ENCODE measurements at regions not wholly inside any gene's neighbourhood (a gene's known extent, or its start where the extent isn't known, plus 50 kb on each side); places are given as distances from the start of the nearest gene placed in this dataset.

- Mint-ChIP-seq H3K27ac (no peak overlapping the region), H3K36me3 (no peaks in the 10 kb centered on the region), H3K27me3 (no peaks in the 10 kb centered on the region), H3K9me3 (no peaks in the 10 kb centered on the region), H3K4me1 (ENCODE audit: low read depth in 2 of 2) (peaks cover 0 to 3% of the 10 kb centered on the region in 2 donors), H3K4me3 (no peak overlapping the region)
- ATAC-seq (peak in 1 of 2 donors; percentile 48), DNase-seq (ENCODE audit: low spot score) (no peak)
These were observed 105.7 kb upstream of the PPP2R5A start for GRCh38 chr1:212179394-212180076.

- no peaks in the 10 kb centered on the region for H3K9me3 Mint-ChIP-seq
- no peak overlapping the region for H3K4me3 Mint-ChIP-seq
- peaks cover under 1 to 4% of the 10 kb centered on the region in 2 donors for H3K4me1 Mint-ChIP-seq (ENCODE audit: low read depth in 2 of 2)
- no peaks in the 10 kb centered on the region for H3K27me3 Mint-ChIP-seq
- ATAC-seq (no peak), DNase-seq (ENCODE audit: low spot score) (no peak)
- H3K27ac Mint-ChIP-seq: no peak overlapping the region
- no peaks in the 10 kb centered on the region for H3K36me3 Mint-ChIP-seq
These were observed 104.0 kb upstream of the PPP2R5A start for GRCh38 chr1:212181015-212181882.

GRCh38 chr1:212182171-212182570, 103.0 kb upstream of the PPP2R5A start:
- no peaks in the 10 kb centered on the region for H3K36me3 Mint-ChIP-seq
- H3K4me3 Mint-ChIP-seq: no peak overlapping the region
- peaks cover 9 to 10% of the 10 kb centered on the region in 2 donors for H3K4me1 Mint-ChIP-seq (ENCODE audit: low read depth in 2 of 2)
- no peaks in the 10 kb centered on the region for H3K9me3 Mint-ChIP-seq
- ATAC-seq: no peak
- no peaks in the 10 kb centered on the region for H3K27me3 Mint-ChIP-seq
- H3K27ac Mint-ChIP-seq: no peak overlapping the region
- no peak for DNase-seq (ENCODE audit: low spot score)

- no peaks in the 10 kb centered on the region for H3K36me3 Mint-ChIP-seq
These were observed 102.6 kb upstream of the PPP2R5A start for GRCh38 chr1:212182579-212182978.

GRCh38 chr1:212186427-212187207, 98.6 kb upstream of the PPP2R5A start:
- peak overlapping the region; percentile 65 for H3K4me3 Mint-ChIP-seq
- peaks cover 20 to 23% of the 10 kb centered on the region in 2 donors for H3K4me1 Mint-ChIP-seq (ENCODE audit: low read depth in 2 of 2)
- no peaks in the 10 kb centered on the region for H3K36me3 Mint-ChIP-seq
- ATAC-seq: peak; percentile 82 to 86
- no peak for DNase-seq (ENCODE audit: low spot score)
- no peaks in the 10 kb centered on the region for H3K9me3 Mint-ChIP-seq
- no peaks in the 10 kb centered on the region for H3K27me3 Mint-ChIP-seq
- peak overlapping the region; percentile 18 to 69 for H3K27ac Mint-ChIP-seq

More at GRCh38 chr1:212182579-212182978, 102.6 kb upstream of the PPP2R5A start:
- Mint-ChIP-seq H3K4me1 (ENCODE audit: low read depth in 2 of 2) (peaks cover 9 to 12% of the 10 kb centered on the region in 2 donors), H3K27ac (no peak overlapping the region), H3K4me3 (no peak overlapping the region), H3K9me3 (no peaks in the 10 kb centered on the region), H3K27me3 (no peaks in the 10 kb centered on the region)
- DNase-seq (ENCODE audit: low spot score) (no peak), ATAC-seq (no peak)

- DNase-seq (ENCODE audit: low spot score) (no peak), ATAC-seq (peak; percentile 55 to 60)
- Mint-ChIP-seq H3K36me3 (no peaks in the 10 kb centered on the region), H3K27ac (peak overlapping the region in 1 of 2 donors; percentile 34), H3K27me3 (no peaks in the 10 kb centered on the region), H3K4me3 (peak overlapping the region; percentile 31), H3K4me1 (ENCODE audit: low read depth in 2 of 2) (peaks cover 20 to 23% of the 10 kb centered on the region in 2 donors), H3K9me3 (no peaks in the 10 kb centered on the region)
These were observed 96.4 kb upstream of the PPP2R5A start for GRCh38 chr1:212188599-212189351.

- DNase-seq (ENCODE audit: low spot score) (no peak), ATAC-seq (no peak)
- Mint-ChIP-seq H3K36me3 (peaks cover under 1% of the 10 kb centered on the region), H3K4me1 (ENCODE audit: low read depth in 2 of 2) (peaks cover 20 to 23% of the 10 kb centered on the region in 2 donors), H3K4me3 (no peak overlapping the region), H3K27ac (peak overlapping the region in 1 of 2 donors; percentile 34), H3K9me3 (no peaks in the 10 kb centered on the region), H3K27me3 (no peaks in the 10 kb centered on the region)
These were observed 95.9 kb upstream of the PPP2R5A start for GRCh38 chr1:212189352-212189738.

GRCh38 chr1:212190169-212190568, 95.0 kb upstream of the PPP2R5A start:
- no peak for ATAC-seq

GRCh38 chr1:212192261-212192998, 92.8 kb upstream of the PPP2R5A start:
- no peaks in the 10 kb centered on the region for H3K9me3 Mint-ChIP-seq
- peaks cover 7% of the 10 kb centered on the region for H3K36me3 Mint-ChIP-seq
- no peak overlapping the region for H3K4me3 Mint-ChIP-seq
- ATAC-seq (no peak), DNase-seq (ENCODE audit: low spot score) (no peak)
- peaks cover 12 to 14% of the 10 kb centered on the region in 2 donors for H3K4me1 Mint-ChIP-seq (ENCODE audit: low read depth in 2 of 2)
- no peak overlapping the region for H3K27ac Mint-ChIP-seq
- H3K27me3 Mint-ChIP-seq: no peaks in the 10 kb centered on the region

More at GRCh38 chr1:212190169-212190568, 95.0 kb upstream of the PPP2R5A start:
- Mint-ChIP-seq H3K4me1 (ENCODE audit: low read depth in 2 of 2) (peaks cover 20 to 23% of the 10 kb centered on the region in 2 donors), H3K36me3 (peaks cover 7% of the 10 kb centered on the region), H3K27ac (no peak overlapping the region), H3K27me3 (no peaks in the 10 kb centered on the region), H3K9me3 (no peaks in the 10 kb centered on the region), H3K4me3 (no peak overlapping the region)
- DNase-seq (ENCODE audit: low spot score): no peak

- no peaks in the 10 kb centered on the region for H3K9me3 Mint-ChIP-seq
- no peak overlapping the region for H3K27ac Mint-ChIP-seq
- H3K4me1 Mint-ChIP-seq (ENCODE audit: low read depth in 2 of 2): no peaks in the 10 kb centered on the region
- ATAC-seq (no peak), DNase-seq (ENCODE audit: low spot score) (no peak)
- no peak overlapping the region for H3K4me3 Mint-ChIP-seq
- H3K36me3 Mint-ChIP-seq: peaks cover 7% of the 10 kb centered on the region
- no peaks in the 10 kb centered on the region for H3K27me3 Mint-ChIP-seq
These were observed 88.9 kb upstream of the PPP2R5A start for GRCh38 chr1:212196355-212196754.

GRCh38 chr1:212201461-212201860, 83.7 kb upstream of the PPP2R5A start:
- H3K4me3 Mint-ChIP-seq: no peak overlapping the region
- no peaks in the 10 kb centered on the region for H3K4me1 Mint-ChIP-seq (ENCODE audit: low read depth in 2 of 2)
- ATAC-seq (no peak), DNase-seq (ENCODE audit: low spot score) (no peak)
- H3K36me3 Mint-ChIP-seq: no peaks in the 10 kb centered on the region
- H3K27ac Mint-ChIP-seq: no peak overlapping the region
- no peaks in the 10 kb centered on the region for H3K27me3 Mint-ChIP-seq
- H3K9me3 Mint-ChIP-seq: no peaks in the 10 kb centered on the region

- H3K36me3 Mint-ChIP-seq: no peaks in the 10 kb centered on the region
- no peaks in the 10 kb centered on the region for H3K27me3 Mint-ChIP-seq
- no peak overlapping the region for H3K27ac Mint-ChIP-seq
- H3K4me1 Mint-ChIP-seq (ENCODE audit: low read depth in 2 of 2): no peaks in the 10 kb centered on the region
- no peak overlapping the region for H3K4me3 Mint-ChIP-seq
- H3K9me3 Mint-ChIP-seq: no peaks in the 10 kb centered on the region
- DNase-seq (ENCODE audit: low spot score) (no peak), ATAC-seq (no peak)
These were observed 81.6 kb upstream of the PPP2R5A start for GRCh38 chr1:212203630-212204029.
